ENCODE measurements at regions not wholly inside any gene's neighbourhood (a gene's known extent, or its start where the extent isn't known, plus 50 kb on each side); places are given as distances from the start of the nearest gene placed in this dataset.

- Mint-ChIP-seq H3K4me3 (no peak overlapping the region), H3K4me1 (peaks cover 18 to 19% of the 10 kb centered on the region in 2 experiments), H3K27me3 (ENCODE audit: low read depth) (no peaks in the 10 kb centered on the region; the same call in 1 of the 2 replicates), H3K27ac (no peak overlapping the region), H3K9me3 (peaks cover 0 to 5% of the 10 kb centered on the region in 2 experiments; a peak in 2 of 5 replicates), H3K36me3 (ENCODE audit: insufficient read depth in 1 of 3, low read depth in 3 of 3) (peaks cover 0 to 2% (median 0%) of the 10 kb centered on the region in 3 experiments; a peak in 2 of 7 replicates)
- Histone ChIP-seq H3T11ph (ENCODE audit: low read length) (no peak overlapping the region), H4K5ac (ENCODE audit: insufficient read length, low read depth, low read length) (no peak overlapping the region), H3K9ac (ENCODE audit: extremely low read depth, insufficient read length, low read length) (no peak overlapping the region), H3K56ac (ENCODE audit: insufficient read length, low read depth, low read length) (no peak overlapping the region), H4K91ac (ENCODE audit: insufficient read length, low read depth, low read length) (no peak overlapping the region), H3K9me3 (ENCODE audit: control insufficient read depth, low read depth, low read length) (no peaks in the 10 kb centered on the region), H2AFZ (ENCODE audit: low read length) (no peak overlapping the region), H3K4me2 (ENCODE audit: insufficient read depth, insufficient read length, low read length) (no peak overlapping the region), H3K23ac (ENCODE audit: insufficient read length, low read depth, low read length) (no peak overlapping the region), H2BK5ac (ENCODE audit: insufficient read length, low read length) (no peak overlapping the region), H3K23me2 (ENCODE audit: insufficient read length, low read depth, low read length, poor library complexity, severe bottlenecking) (no peaks in the 10 kb centered on the region), H4K8ac (replicated peaks; ENCODE audit: insufficient read length, low read depth, low read length) (no peak overlapping the region), H3K79me1 (ENCODE audit: insufficient read depth, low read depth, low read length, poor library complexity, severe bottlenecking) (no peaks in the 10 kb centered on the region), H2BK12ac (ENCODE audit: insufficient read length, low read depth, low read length) (no peak overlapping the region), H3K4me1 (ENCODE audit: insufficient read depth, low read length) (peaks cover 8% of the 10 kb centered on the region), H2BK15ac (ENCODE audit: low read depth, low read length) (no peak overlapping the region), H3K4ac (ENCODE audit: low read depth, low read length) (no peak overlapping the region), H2BK20ac (ENCODE audit: low read depth, low read length, poor library complexity, severe bottlenecking) (no peak overlapping the region), H2BK120ac (ENCODE audit: low read depth, low read length, poor library complexity, severe bottlenecking) (no peak overlapping the region), H3K14ac (ENCODE audit: insufficient read depth, low read length) (no peak overlapping the region), H2AK5ac (ENCODE audit: insufficient read length, low read length) (no peak overlapping the region), H3K27ac (ENCODE audit: insufficient read length, low read depth, low read length) (no peak overlapping the region), H3K18ac (ENCODE audit: insufficient read length, low read depth, low read length) (no peak overlapping the region), H3K79me2 (ENCODE audit: insufficient read depth, low read length) (no peaks in the 10 kb centered on the region), H4K20me1 (ENCODE audit: control insufficient read depth, insufficient read depth, insufficient read length) (no peaks in the 10 kb centered on the region), H3K27me3 (ENCODE audit: insufficient read depth, low read length) (no peaks in the 10 kb centered on the region)
- TF ChIP-seq CTCF (conservative IDR thresholded peaks at IDR 0.05), result no peak
- WGBS (ENCODE audit: extremely low coverage, insufficient read length, low lambda C conversion rate), result no CpG with 5 or more reads among the region's 5 CpGs
- DNase-seq, result no peak
Measured at GRCh38 chr18:32877371-32877770, 104.5 kb upstream of the KLHL14 start.

Measured in H9 (cell line).